GM12878 (cell line): ENCODE measurements at regions not wholly inside any gene's neighbourhood (a gene's known extent, or its start where the extent isn't known, plus 50 kb on each side); places are given as distances from the start of the nearest gene placed in this dataset.

Source experiments
- ATAC-seq: fragments of 200-7000 bp; cut with Tn5 transposase; 3 replicates; pipeline ENCODE4 v1.9.1; 2020; ENCODE audit warnings: mild to moderate bottlenecking, moderate library complexity
- BruUV-seq: library from RNA; stranded (reverse); fragments of 400-500 nt; replicated peaks from 2 replicates; lab custom pipeline; 2021; lab: Mats Ljungman, UMichigan
- CTCF ChIA-PET: fragments of 300-600 bp; sonication (Branson Sonifier 250); formaldehyde crosslinking; extraction: SDS; loops from one replicate; lab custom pipeline; 2021; ENCODE audit warnings: inconsistent platforms; lab: Yijun Ruan, JAX
- POLR2A ChIA-PET: fragments of 350-600 bp; formaldehyde crosslinking; extraction: SDS; loops from one replicate; lab custom pipeline; 2021; ENCODE audit warnings: inconsistent platforms; lab: Charles Lee
- RAD21 ChIA-PET: fragments of 300-600 bp; sonication (Branson Sonifier 250); formaldehyde crosslinking; loops from one replicate; lab custom pipeline; 2023; ENCODE audit warnings: antibody characterized with exemption; ENCODE audit not compliant: unreplicated experiment; lab: Charles Lee
- SMC1A ChIA-PET: fragments of 300-600 bp; sonication (Branson Sonifier 250); formaldehyde crosslinking; loops from one replicate; lab custom pipeline; 2023; ENCODE audit not compliant: unreplicated experiment, uncharacterized antibody; lab: Charles Lee
- DNase-seq: peaks from one replicate; pipeline ENCODE4 v3.0.0-alpha.2; 2011; ENCODE audit warnings: low read depth, low spot score
- FAIRE-seq: peaks from 3 replicates; lab custom pipeline; 2011; peaks lifted over from hg19 to GRCh38; lab: Jason Lieb, UNC
- H2AFZ ChIP-seq: 2 replicates; pipeline ENCODE4 v1.6.0; 2011; ENCODE audit warnings: low read depth, low read length, control low read depth; ENCODE audit not compliant: control insufficient read depth
- H3K27ac ChIP-seq: 2 replicates; pipeline ENCODE4 v1.5.1; 2011; ENCODE audit warnings: control low read depth; ENCODE audit not compliant: control insufficient read depth, insufficient read depth
- H3K27me3 ChIP-seq, 2 experiments: replicated peaks in 1 of 2; 2 replicates each; pipeline versions ENCODE4 v1.6.0 to v1.6.1; 2011; ENCODE audit warnings: low read length in 1 of 2; ENCODE audit not compliant: control insufficient read depth in 2 of 2, insufficient read depth in 2 of 2
- H3K36me3 ChIP-seq, 2 experiments: 2 replicates each; pipeline ENCODE4 v1.5.1; 2011; ENCODE audit warnings: low read length in 1 of 2; ENCODE audit not compliant: control insufficient read depth in 2 of 2, insufficient read depth in 2 of 2
- H3K4me1 ChIP-seq: 2 replicates; pipeline ENCODE4 v1.6.1; 2011; ENCODE audit warnings: mild to moderate bottlenecking, low read length, moderate library complexity, mixed read lengths; ENCODE audit not compliant: control insufficient read depth, insufficient read depth
- H3K4me2 ChIP-seq: 2 replicates; pipeline ENCODE4 v1.6.0; 2011; ENCODE audit warnings: control low read depth; ENCODE audit not compliant: control insufficient read depth, insufficient read depth
- H3K4me3 ChIP-seq: fragments of 200-600 bp; sonication (generic); 2 replicates; pipeline ENCODE4 v1.5.1; 2016
- H3K79me2 ChIP-seq: 2 replicates; pipeline ENCODE4 v1.6.0; 2011; ENCODE audit warnings: low read length; ENCODE audit not compliant: control insufficient read depth, insufficient read depth
- H3K9ac ChIP-seq: 2 replicates; pipeline ENCODE4 v1.8.0; 2011; ENCODE audit warnings: low read length, control low read depth, mixed read lengths; ENCODE audit not compliant: control insufficient read depth, insufficient read depth
- H3K9me3 ChIP-seq: replicated peaks from 3 replicates; pipeline ENCODE4 v1.5.1; 2011; ENCODE audit warnings: mild to moderate bottlenecking, low read length; ENCODE audit not compliant: control insufficient read depth, insufficient read depth
- H4K20me1 ChIP-seq: 2 replicates; pipeline ENCODE4 v1.6.0; 2011; ENCODE audit not compliant: control insufficient read depth, insufficient read depth
- ESRRA ChIP-seq: IDR thresholded peaks from 2 replicates; pipeline ENCODE4 v1.6.1; 2012; ENCODE audit warnings: mild to moderate bottlenecking, low read length, improper control_type of control experiment
- ETV6 ChIP-seq, 2 experiments: fragments of 450-650 bp in 1 of 2; IDR thresholded peaks in 1 of 2; conservative IDR thresholded peaks in 1 of 2; 2 replicates each; pipeline ENCODE4 v1.6.1; 2014; ENCODE audit warnings: antibody characterized with exemption in 1 of 2, borderline replicate concordance in 1 of 2, low read depth in 1 of 2, mild to moderate bottlenecking in 1 of 2, moderate library complexity in 1 of 2
- NFYA ChIP-seq: IDR thresholded peaks from 2 replicates; pipeline ENCODE4 v1.6.1; 2011; ENCODE audit warnings: low read depth, mild to moderate bottlenecking, low read length, improper control_type of control experiment, borderline replicate concordance
- STAT3 ChIP-seq: IDR thresholded peaks from 2 replicates; pipeline ENCODE4 v1.6.1; 2011; ENCODE audit warnings: low read depth, low read length, improper control_type of control experiment
- TCF12 ChIP-seq: IDR thresholded peaks from 2 replicates; pipeline ENCODE4 v1.6.1; 2011; ENCODE audit warnings: low read depth, mild to moderate bottlenecking, low read length
- WGBS: methylation state at CpG from one replicate; pipeline ENCODE4 v1.1.6; 2016; ENCODE audit warnings: low lambda C conversion rate; ENCODE audit not compliant: insufficient replicate concordance, insufficient coverage; ENCODE audit errors: missing lambda C conversion rate; 5-methylcytosine and 5-hydroxymethylcytosine counted together
- in situ Hi-C: fragments of 300-500 bp; cut with MboI; formaldehyde crosslinking; loops from 9 replicates; pipeline ENCODE4 v1.14.3; 2018; ENCODE audit warnings: mixed read lengths
- intact Hi-C: fragments of 100-400 bp; cut with micrococcal nuclease; formaldehyde crosslinking; loops from one replicate; pipeline ENCODE4 v1.14.2; 2022; ENCODE audit not compliant: unreplicated experiment
- TF ChIP-seq, protein P1 (sequence below): fragments of 150-350 bp; IDR thresholded peaks from 2 replicates; pipeline ENCODE4 v1.6.1; 2014; ENCODE audit warnings: mild to moderate bottlenecking, low read depth, low read length
- TF ChIP-seq, protein P2 (sequence below): IDR thresholded peaks from 2 replicates; pipeline ENCODE4 v1.6.1; 2011; ENCODE audit warnings: mild to moderate bottlenecking, low read depth, low read length, moderate library complexity; ENCODE audit not compliant: insufficient replicate concordance
- TF ChIP-seq, protein P3 (sequence below): fragments of 450-650 bp; conservative IDR thresholded peaks from 2 replicates; pipeline ENCODE4 v1.6.1; 2017; ENCODE audit warnings: mild to moderate bottlenecking, moderate library complexity
- TF ChIP-seq, protein P4 (sequence below): fragments of 450-650 bp; IDR thresholded peaks from 2 replicates; pipeline ENCODE4 v1.6.1; 2017; ENCODE audit warnings: mild to moderate bottlenecking
- TF ChIP-seq, protein P5 (sequence below): fragments of 450-650 bp; IDR thresholded peaks from 2 replicates; pipeline ENCODE4 v1.6.1; 2014; ENCODE audit warnings: mild to moderate bottlenecking
- TF ChIP-seq, protein P6 (sequence below): fragments of 150-350 bp; IDR thresholded peaks from 2 replicates; pipeline ENCODE4 v1.6.1; 2016; ENCODE audit warnings: low read depth, low read length

DNA sequence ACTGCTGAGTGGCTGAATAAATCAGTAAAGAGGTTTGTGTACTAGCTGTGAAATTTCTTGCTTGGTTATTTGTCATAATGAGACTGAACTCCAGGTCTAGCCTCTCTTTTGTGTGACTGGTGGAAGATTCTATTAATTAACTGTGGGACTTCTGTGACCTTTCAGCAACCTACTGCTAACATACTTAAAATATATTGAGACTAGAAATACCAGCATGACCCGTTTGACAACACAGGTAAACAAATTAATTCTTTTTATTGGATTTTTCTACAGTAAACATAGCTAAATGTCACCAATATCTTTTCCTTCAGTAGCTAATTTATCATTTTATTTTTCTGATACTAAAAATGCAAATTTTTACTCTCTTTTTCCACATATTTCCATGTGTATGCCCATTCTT is 390.4 kb upstream of the KCNN2 start:
- no peaks in the 10 kb centered on the region for H3K79me2 ChIP-seq
- FAIRE-seq (no peak), DNase-seq (no peak), ATAC-seq (no peak)
- H3K27me3 ChIP-seq, result no peaks in the 10 kb centered on the region
- H3K36me3 ChIP-seq, result no peaks in the 10 kb centered on the region
- POLR2A ChIA-PET, result no interaction called here
- intact Hi-C loops, result no loop called here
- no peak overlapping the region for H2AFZ ChIP-seq
- in situ Hi-C loops, result no loop called here
- H3K4me1 ChIP-seq, result no peaks in the 10 kb centered on the region
- no peaks in the 10 kb centered on the region for H4K20me1 ChIP-seq
- WGBS, result 0% methylated on average over 1 of the region's 1 CpG
- RAD21 ChIA-PET, result no interaction called here
- SMC1A ChIA-PET, result no interaction called here
- CTCF ChIA-PET, result no interaction called here
- H3K9me3 ChIP-seq, result no peaks in the 10 kb centered on the region
- H3K4me3 ChIP-seq, result no peak overlapping the region
- BruUV-seq, result no TSS peak
- H3K4me2 ChIP-seq, result no peak overlapping the region
- H3K9ac ChIP-seq, result no peak overlapping the region
- H3K27ac ChIP-seq, result no peak overlapping the region
- TF ChIP-seq, protein P1, sequence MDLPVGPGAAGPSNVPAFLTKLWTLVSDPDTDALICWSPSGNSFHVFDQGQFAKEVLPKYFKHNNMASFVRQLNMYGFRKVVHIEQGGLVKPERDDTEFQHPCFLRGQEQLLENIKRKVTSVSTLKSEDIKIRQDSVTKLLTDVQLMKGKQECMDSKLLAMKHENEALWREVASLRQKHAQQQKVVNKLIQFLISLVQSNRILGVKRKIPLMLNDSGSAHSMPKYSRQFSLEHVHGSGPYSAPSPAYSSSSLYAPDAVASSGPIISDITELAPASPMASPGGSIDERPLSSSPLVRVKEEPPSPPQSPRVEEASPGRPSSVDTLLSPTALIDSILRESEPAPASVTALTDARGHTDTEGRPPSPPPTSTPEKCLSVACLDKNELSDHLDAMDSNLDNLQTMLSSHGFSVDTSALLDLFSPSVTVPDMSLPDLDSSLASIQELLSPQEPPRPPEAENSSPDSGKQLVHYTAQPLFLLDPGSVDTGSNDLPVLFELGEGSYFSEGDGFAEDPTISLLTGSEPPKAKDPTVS, result no peak
- TF ChIP-seq, protein P2, sequence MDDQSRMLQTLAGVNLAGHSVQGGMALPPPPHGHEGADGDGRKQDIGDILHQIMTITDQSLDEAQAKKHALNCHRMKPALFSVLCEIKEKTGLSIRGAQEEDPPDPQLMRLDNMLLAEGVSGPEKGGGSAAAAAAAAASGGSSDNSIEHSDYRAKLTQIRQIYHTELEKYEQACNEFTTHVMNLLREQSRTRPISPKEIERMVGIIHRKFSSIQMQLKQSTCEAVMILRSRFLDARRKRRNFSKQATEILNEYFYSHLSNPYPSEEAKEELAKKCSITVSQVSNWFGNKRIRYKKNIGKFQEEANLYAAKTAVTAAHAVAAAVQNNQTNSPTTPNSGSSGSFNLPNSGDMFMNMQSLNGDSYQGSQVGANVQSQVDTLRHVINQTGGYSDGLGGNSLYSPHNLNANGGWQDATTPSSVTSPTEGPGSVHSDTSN, result no peak
- TF ChIP-seq, protein P3, sequence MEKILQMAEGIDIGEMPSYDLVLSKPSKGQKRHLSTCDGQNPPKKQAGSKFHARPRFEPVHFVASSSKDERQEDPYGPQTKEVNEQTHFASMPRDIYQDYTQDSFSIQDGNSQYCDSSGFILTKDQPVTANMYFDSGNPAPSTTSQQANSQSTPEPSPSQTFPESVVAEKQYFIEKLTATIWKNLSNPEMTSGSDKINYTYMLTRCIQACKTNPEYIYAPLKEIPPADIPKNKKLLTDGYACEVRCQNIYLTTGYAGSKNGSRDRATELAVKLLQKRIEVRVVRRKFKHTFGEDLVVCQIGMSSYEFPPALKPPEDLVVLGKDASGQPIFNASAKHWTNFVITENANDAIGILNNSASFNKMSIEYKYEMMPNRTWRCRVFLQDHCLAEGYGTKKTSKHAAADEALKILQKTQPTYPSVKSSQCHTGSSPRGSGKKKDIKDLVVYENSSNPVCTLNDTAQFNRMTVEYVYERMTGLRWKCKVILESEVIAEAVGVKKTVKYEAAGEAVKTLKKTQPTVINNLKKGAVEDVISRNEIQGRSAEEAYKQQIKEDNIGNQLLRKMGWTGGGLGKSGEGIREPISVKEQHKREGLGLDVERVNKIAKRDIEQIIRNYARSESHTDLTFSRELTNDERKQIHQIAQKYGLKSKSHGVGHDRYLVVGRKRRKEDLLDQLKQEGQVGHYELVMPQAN, result no peak
- TF ChIP-seq, protein P4, sequence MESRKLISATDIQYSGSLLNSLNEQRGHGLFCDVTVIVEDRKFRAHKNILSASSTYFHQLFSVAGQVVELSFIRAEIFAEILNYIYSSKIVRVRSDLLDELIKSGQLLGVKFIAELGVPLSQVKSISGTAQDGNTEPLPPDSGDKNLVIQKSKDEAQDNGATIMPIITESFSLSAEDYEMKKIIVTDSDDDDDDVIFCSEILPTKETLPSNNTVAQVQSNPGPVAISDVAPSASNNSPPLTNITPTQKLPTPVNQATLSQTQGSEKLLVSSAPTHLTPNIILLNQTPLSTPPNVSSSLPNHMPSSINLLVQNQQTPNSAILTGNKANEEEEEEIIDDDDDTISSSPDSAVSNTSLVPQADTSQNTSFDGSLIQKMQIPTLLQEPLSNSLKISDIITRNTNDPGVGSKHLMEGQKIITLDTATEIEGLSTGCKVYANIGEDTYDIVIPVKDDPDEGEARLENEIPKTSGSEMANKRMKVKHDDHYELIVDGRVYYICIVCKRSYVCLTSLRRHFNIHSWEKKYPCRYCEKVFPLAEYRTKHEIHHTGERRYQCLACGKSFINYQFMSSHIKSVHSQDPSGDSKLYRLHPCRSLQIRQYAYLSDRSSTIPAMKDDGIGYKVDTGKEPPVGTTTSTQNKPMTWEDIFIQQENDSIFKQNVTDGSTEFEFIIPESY, result no peak
- TF ChIP-seq NFYA (no peak), STAT3 (no peak), TCF12 (no peak), ESRRA (no peak), ETV6 (conservative IDR thresholded peaks at IDR 0.05 in 1 of 2, IDR thresholded peaks at IDR 0.05 in 1 of 2; ENCODE audit: borderline replicate concordance in 1 of 2, low read depth in 1 of 2) (no peak)
- TF ChIP-seq, protein P5, sequence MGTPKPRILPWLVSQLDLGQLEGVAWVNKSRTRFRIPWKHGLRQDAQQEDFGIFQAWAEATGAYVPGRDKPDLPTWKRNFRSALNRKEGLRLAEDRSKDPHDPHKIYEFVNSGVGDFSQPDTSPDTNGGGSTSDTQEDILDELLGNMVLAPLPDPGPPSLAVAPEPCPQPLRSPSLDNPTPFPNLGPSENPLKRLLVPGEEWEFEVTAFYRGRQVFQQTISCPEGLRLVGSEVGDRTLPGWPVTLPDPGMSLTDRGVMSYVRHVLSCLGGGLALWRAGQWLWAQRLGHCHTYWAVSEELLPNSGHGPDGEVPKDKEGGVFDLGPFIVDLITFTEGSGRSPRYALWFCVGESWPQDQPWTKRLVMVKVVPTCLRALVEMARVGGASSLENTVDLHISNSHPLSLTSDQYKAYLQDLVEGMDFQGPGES, result no peak
- TF ChIP-seq, protein P6, sequence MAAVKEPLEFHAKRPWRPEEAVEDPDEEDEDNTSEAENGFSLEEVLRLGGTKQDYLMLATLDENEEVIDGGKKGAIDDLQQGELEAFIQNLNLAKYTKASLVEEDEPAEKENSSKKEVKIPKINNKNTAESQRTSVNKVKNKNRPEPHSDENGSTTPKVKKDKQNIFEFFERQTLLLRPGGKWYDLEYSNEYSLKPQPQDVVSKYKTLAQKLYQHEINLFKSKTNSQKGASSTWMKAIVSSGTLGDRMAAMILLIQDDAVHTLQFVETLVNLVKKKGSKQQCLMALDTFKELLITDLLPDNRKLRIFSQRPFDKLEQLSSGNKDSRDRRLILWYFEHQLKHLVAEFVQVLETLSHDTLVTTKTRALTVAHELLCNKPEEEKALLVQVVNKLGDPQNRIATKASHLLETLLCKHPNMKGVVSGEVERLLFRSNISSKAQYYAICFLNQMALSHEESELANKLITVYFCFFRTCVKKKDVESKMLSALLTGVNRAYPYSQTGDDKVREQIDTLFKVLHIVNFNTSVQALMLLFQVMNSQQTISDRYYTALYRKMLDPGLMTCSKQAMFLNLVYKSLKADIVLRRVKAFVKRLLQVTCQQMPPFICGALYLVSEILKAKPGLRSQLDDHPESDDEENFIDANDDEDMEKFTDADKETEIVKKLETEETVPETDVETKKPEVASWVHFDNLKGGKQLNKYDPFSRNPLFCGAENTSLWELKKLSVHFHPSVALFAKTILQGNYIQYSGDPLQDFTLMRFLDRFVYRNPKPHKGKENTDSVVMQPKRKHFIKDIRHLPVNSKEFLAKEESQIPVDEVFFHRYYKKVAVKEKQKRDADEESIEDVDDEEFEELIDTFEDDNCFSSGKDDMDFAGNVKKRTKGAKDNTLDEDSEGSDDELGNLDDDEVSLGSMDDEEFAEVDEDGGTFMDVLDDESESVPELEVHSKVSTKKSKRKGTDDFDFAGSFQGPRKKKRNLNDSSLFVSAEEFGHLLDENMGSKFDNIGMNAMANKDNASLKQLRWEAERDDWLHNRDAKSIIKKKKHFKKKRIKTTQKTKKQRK, result no peak
